H1 (cell line): ENCODE measurements at regions not wholly inside any gene's neighbourhood (a gene's known extent, or its start where the extent isn't known, plus 50 kb on each side); places are given as distances from the start of the nearest gene placed in this dataset.

Source experiments
- CTCF ChIA-PET: fragments of 300-600 bp; sonication (Branson Sonifier 250); formaldehyde crosslinking; loops from one replicate; lab custom pipeline; 2021; ENCODE audit not compliant: partially characterized antibody; lab: Charles Lee
- POLR2A ChIA-PET: fragments of 300-600 bp; sonication (Branson Sonifier 250); formaldehyde crosslinking; loops from one replicate; lab custom pipeline; 2021; ENCODE audit warnings: inconsistent platforms; ENCODE audit not compliant: partially characterized antibody; lab: Charles Lee
- DNase-seq, 2 experiments: peaks; one replicate each; pipeline versions ENCODE4 v3.0.0 to v3.0.0-alpha.2; 2010 to 2022; ENCODE audit warnings: low spot score in 2 of 2, low read depth in 1 of 2, mixed read lengths in 1 of 2
- FAIRE-seq: peaks from 2 replicates; lab custom pipeline; 2011; peaks lifted over from hg19 to GRCh38; lab: Jason Lieb, UNC
- H2AFZ ChIP-seq: 2 replicates; pipeline ENCODE4 v1.8.1; 2012; ENCODE audit warnings: low read length, inconsistent platforms
- H2AK5ac ChIP-seq: 2 replicates; pipeline ENCODE4 v1.6.1; 2013; ENCODE audit warnings: low read depth, low read length
- H2BK120ac ChIP-seq: replicated peaks from 2 replicates; pipeline ENCODE3; 2013; ENCODE audit warnings: low read depth, low read length, inconsistent platforms
- H2BK12ac ChIP-seq: 2 replicates; pipeline ENCODE4 v1.6.1; 2013; ENCODE audit warnings: low read depth, low read length
- H2BK15ac ChIP-seq: 2 replicates; pipeline ENCODE4 v1.6.1; 2013; ENCODE audit warnings: low read length
- H2BK20ac ChIP-seq: 2 replicates; pipeline ENCODE4 v1.6.1; 2013; ENCODE audit warnings: low read length
- H2BK5ac ChIP-seq: 2 replicates; pipeline ENCODE4 v1.6.1; 2013; ENCODE audit warnings: low read depth, low read length
- H3K14ac ChIP-seq: 2 replicates; pipeline ENCODE4 v1.6.1; 2013; ENCODE audit warnings: inconsistent platforms; ENCODE audit not compliant: insufficient read length
- H3K18ac ChIP-seq: 2 replicates; pipeline ENCODE4 v1.6.1; 2013; ENCODE audit warnings: low read length; ENCODE audit errors: extremely low read depth
- H3K23ac ChIP-seq: 2 replicates; pipeline ENCODE4 v1.6.1; 2013; ENCODE audit warnings: inconsistent platforms; ENCODE audit not compliant: insufficient read length
- H3K23me2 ChIP-seq: 2 replicates; pipeline ENCODE4 v1.6.1; 2013; ENCODE audit warnings: low read depth, low read length
- H3K27ac ChIP-seq: 2 replicates; pipeline ENCODE4 v1.6.1; 2011; ENCODE audit warnings: low read depth, low read length, inconsistent platforms
- H3K27me3 ChIP-seq, 4 experiments: replicated peaks in 1 of 4; 1 replicate in 1 of 4; 2 replicates in 3 of 4; pipeline versions ENCODE4 v1.6.1 to v1.8.1; 2011 to 2013; ENCODE audit warnings: low read length in 3 of 4, mild to moderate bottlenecking in 3 of 4, inconsistent platforms in 2 of 4, mixed read lengths in 2 of 4, moderate library complexity in 1 of 4; ENCODE audit not compliant: control insufficient read depth in 3 of 4, insufficient read depth in 3 of 4; ENCODE audit errors: extremely low read depth in 1 of 4
- H3K36me3 ChIP-seq, 4 experiments: 2 replicates each; pipeline versions ENCODE4 v1.6.1 to v1.8.1; 2011 to 2013; ENCODE audit warnings: mild to moderate bottlenecking in 4 of 4, low read length in 3 of 4, moderate library complexity in 2 of 4, control low read depth in 1 of 4, inconsistent platforms in 1 of 4; ENCODE audit not compliant: insufficient read depth in 4 of 4, control insufficient read depth in 2 of 4
- H3K4ac ChIP-seq: replicated peaks from 2 replicates; pipeline ENCODE3; 2013; ENCODE audit warnings: low read length, low read depth, mixed read lengths, inconsistent platforms; ENCODE audit not compliant: insufficient read length
- H3K4me1 ChIP-seq, 4 experiments: replicated peaks in 1 of 4; 1 replicate in 1 of 4; 2 replicates in 3 of 4; pipeline versions ENCODE4 v1.6.1 to v1.8.1; 2011 to 2013; ENCODE audit warnings: low read length in 3 of 4, inconsistent platforms in 2 of 4, mixed read lengths in 1 of 4; ENCODE audit not compliant: insufficient read depth in 4 of 4, control insufficient read depth in 3 of 4
- H3K4me2 ChIP-seq, 2 experiments: 2 replicates each; pipeline versions ENCODE4 v1.6.1 to v1.8.1; 2011 to 2013; ENCODE audit warnings: low read depth in 2 of 2, low read length in 2 of 2, control low read depth in 1 of 2, inconsistent platforms in 1 of 2, mild to moderate bottlenecking in 1 of 2; ENCODE audit not compliant: insufficient read depth in 1 of 2
- H3K4me3 ChIP-seq, 4 experiments: fragments of 200-600, 300-600 bp in 1 of 4; sonication (generic), shearing (Covaris generic), sonication (Bioruptor Twin) in 1 of 4; 2 replicates each; pipeline versions ENCODE4 v1.5.1 to v1.8.1; 2011 to 2016; ENCODE audit warnings: low read length in 4 of 4, low read depth in 3 of 4, control low read depth in 2 of 4, inconsistent platforms in 2 of 4, mild to moderate bottlenecking in 2 of 4, mixed read lengths in 1 of 4, moderate library complexity in 1 of 4; ENCODE audit not compliant: insufficient read depth in 2 of 4; ENCODE audit errors: extremely low read depth in 1 of 4
- H3K56ac ChIP-seq: replicated peaks from 2 replicates; pipeline ENCODE3; 2013; ENCODE audit warnings: low read depth, mild to moderate bottlenecking, mixed read lengths, low read length, inconsistent platforms; ENCODE audit not compliant: insufficient read length
- H3K79me1 ChIP-seq: 2 replicates; pipeline ENCODE4 v1.6.1; 2013; ENCODE audit warnings: low read depth, low read length, control low read depth
- H3K79me2 ChIP-seq, 2 experiments: 2 replicates each; pipeline versions ENCODE4 v1.6.1 to v1.8.1; 2012 to 2013; ENCODE audit warnings: low read length in 2 of 2, mild to moderate bottlenecking in 2 of 2, inconsistent platforms in 1 of 2; ENCODE audit not compliant: insufficient read depth in 2 of 2, control insufficient read depth in 1 of 2
- H3K9ac ChIP-seq, 4 experiments: replicated peaks in 1 of 4; 1 replicate in 1 of 4; 2 replicates in 3 of 4; pipeline versions ENCODE4 v1.6.1 to v1.8.1; 2011 to 2013; ENCODE audit warnings: low read depth in 3 of 4, low read length in 3 of 4, control low read depth in 2 of 4, mild to moderate bottlenecking in 2 of 4, moderate library complexity in 2 of 4, inconsistent platforms in 1 of 4; ENCODE audit errors: extremely low read depth in 1 of 4
- H3K9me3 ChIP-seq, 2 experiments: 2 replicates each; pipeline versions ENCODE4 v1.6.1 to v1.8.1; 2012 to 2013; ENCODE audit warnings: mild to moderate bottlenecking in 2 of 2, moderate library complexity in 2 of 2, control low read depth in 1 of 2, inconsistent platforms in 1 of 2, low read depth in 1 of 2, low read length in 1 of 2, mixed read lengths in 1 of 2; ENCODE audit not compliant: insufficient read depth in 2 of 2
- H4K20me1 ChIP-seq, 2 experiments: replicated peaks in 1 of 2; 2 replicates each; pipeline versions ENCODE3 to v1.8.1; 2011 to 2013; ENCODE audit warnings: inconsistent platforms in 2 of 2, low read length in 2 of 2, mild to moderate bottlenecking in 1 of 2; ENCODE audit not compliant: insufficient read depth in 2 of 2, control insufficient read depth in 1 of 2
- H4K5ac ChIP-seq: 2 replicates; pipeline ENCODE4 v1.6.1; 2013; ENCODE audit warnings: low read length, low read depth, mixed read lengths, inconsistent platforms; ENCODE audit not compliant: insufficient read length
- H4K8ac ChIP-seq: 2 replicates; pipeline ENCODE4 v1.8.0; 2013; ENCODE audit warnings: mild to moderate bottlenecking, moderate library complexity, low read length, inconsistent platforms; ENCODE audit not compliant: insufficient read depth; ENCODE audit errors: extremely low read depth
- H4K91ac ChIP-seq: replicated peaks from 2 replicates; pipeline ENCODE3; 2013; ENCODE audit warnings: low read length, mixed read lengths, inconsistent platforms; ENCODE audit not compliant: insufficient read length
- BACH1 ChIP-seq: IDR thresholded peaks from 2 replicates; pipeline ENCODE4 v1.6.1; 2012; ENCODE audit warnings: low read length, improper control_type of control experiment
- KDM1A ChIP-seq: fragments of 200-600, 300-600 bp; sonication (generic); IDR thresholded peaks from 2 replicates; pipeline ENCODE4 v1.7.1; 2016; ENCODE audit warnings: mild to moderate bottlenecking, low read length, borderline replicate concordance
- NANOG ChIP-seq: IDR thresholded peaks from 2 replicates; pipeline ENCODE4 v1.6.1; 2011; ENCODE audit warnings: low read length, low read depth, mild to moderate bottlenecking, inconsistent platforms; ENCODE audit not compliant: insufficient read depth, poor library complexity, severe bottlenecking
- PHF8 ChIP-seq: fragments of 200-600 bp; sonication (generic); conservative IDR thresholded peaks from 2 replicates; pipeline ENCODE4 v1.7.1; 2012; ENCODE audit warnings: low read depth, mild to moderate bottlenecking, inconsistent platforms, low read length, moderate library complexity
- RBBP5 ChIP-seq: IDR thresholded peaks from 2 replicates; pipeline ENCODE4 v1.7.1; 2012; ENCODE audit warnings: low read depth, mild to moderate bottlenecking, inconsistent platforms, low read length, moderate library complexity, borderline replicate concordance
- SIX5 ChIP-seq: IDR thresholded peaks from 2 replicates; pipeline ENCODE4 v1.6.1; 2011; ENCODE audit warnings: mild to moderate bottlenecking, low read depth, low read length
- SUZ12 ChIP-seq: fragments of 200-600 bp; sonication (generic); IDR thresholded peaks from 2 replicates; pipeline ENCODE4 v1.6.1; 2012; ENCODE audit warnings: mild to moderate bottlenecking, inconsistent platforms, low read length, moderate library complexity, mixed read lengths
- TCF12 ChIP-seq: IDR thresholded peaks from 2 replicates; pipeline ENCODE4 v1.6.1; 2011; ENCODE audit warnings: low read depth, mild to moderate bottlenecking, low read length
- WGBS, 2 experiments: shearing (Covaris generic) in 1 of 2; methylation state at CpG; one replicate each; pipeline versions ENCODE4 v1.1.6 to v1.1.7; 2013 to 2015; ENCODE audit warnings: low lambda C conversion rate in 2 of 2, mixed read lengths in 2 of 2, inconsistent platforms in 1 of 2, low coverage in 1 of 2, missing lambda C conversion rate in 1 of 2; ENCODE audit not compliant: insufficient replicate concordance in 2 of 2, insufficient coverage in 1 of 2, insufficient read length in 1 of 2; ENCODE audit errors: extremely low coverage in 1 of 2, missing lambda C conversion rate in 1 of 2; 5-methylcytosine and 5-hydroxymethylcytosine counted together
- TF ChIP-seq, protein P1 (sequence below): IDR thresholded peaks from 2 replicates; pipeline ENCODE4 v1.6.1; 2012; ENCODE audit warnings: low read length, inconsistent platforms
- TF ChIP-seq, protein P2 (sequence below): IDR thresholded peaks from 2 replicates; pipeline ENCODE4 v1.6.1; 2012; ENCODE audit warnings: inconsistent platforms
- TF ChIP-seq, protein P3 (sequence below): IDR thresholded peaks from 2 replicates; pipeline ENCODE4 v1.6.1; 2011; ENCODE audit warnings: low read length, improper control_type of control experiment

DNA sequence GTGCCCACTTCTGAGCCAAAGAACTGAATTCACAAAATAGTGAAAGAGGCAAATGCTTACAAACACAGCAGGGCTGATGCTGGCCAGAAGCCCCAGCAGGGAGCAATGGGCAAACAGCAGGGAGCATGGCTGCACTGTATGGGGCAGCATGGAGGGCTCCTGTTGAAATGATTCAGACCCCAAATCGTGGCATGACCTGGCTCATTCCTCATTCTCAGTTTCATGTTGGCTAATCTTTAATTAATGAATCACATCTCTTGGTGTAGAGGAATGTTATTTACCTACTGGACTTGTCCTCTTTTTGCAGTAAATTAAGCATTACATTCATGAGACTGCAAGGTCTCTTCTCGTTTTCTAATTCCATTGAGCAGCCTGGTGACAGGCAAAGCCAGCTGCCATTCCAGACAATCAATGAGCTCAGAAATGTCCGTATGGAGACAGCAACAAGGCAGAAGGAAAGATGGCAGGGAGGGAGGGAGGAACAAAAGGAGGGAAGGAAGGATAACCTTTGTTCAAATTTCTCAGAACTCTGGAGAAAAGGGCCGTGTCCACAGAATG lies 84.9 kb upstream of the ST8SIA3 start:
- ChIA-PET POLR2A (no interaction called here), CTCF (no interaction called here)
- no peak overlapping the region for H2BK15ac ChIP-seq
- TF ChIP-seq PHF8 (no peak), TCF12 (no peak), RBBP5 (no peak), SIX5 (no peak), SUZ12 (no peak), KDM1A (no peak), BACH1 (no peak), NANOG (no peak)
- TF ChIP-seq, protein P1, sequence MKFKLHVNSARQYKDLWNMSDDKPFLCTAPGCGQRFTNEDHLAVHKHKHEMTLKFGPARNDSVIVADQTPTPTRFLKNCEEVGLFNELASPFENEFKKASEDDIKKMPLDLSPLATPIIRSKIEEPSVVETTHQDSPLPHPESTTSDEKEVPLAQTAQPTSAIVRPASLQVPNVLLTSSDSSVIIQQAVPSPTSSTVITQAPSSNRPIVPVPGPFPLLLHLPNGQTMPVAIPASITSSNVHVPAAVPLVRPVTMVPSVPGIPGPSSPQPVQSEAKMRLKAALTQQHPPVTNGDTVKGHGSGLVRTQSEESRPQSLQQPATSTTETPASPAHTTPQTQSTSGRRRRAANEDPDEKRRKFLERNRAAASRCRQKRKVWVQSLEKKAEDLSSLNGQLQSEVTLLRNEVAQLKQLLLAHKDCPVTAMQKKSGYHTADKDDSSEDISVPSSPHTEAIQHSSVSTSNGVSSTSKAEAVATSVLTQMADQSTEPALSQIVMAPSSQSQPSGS, result no peak
- TF ChIP-seq, protein P2, sequence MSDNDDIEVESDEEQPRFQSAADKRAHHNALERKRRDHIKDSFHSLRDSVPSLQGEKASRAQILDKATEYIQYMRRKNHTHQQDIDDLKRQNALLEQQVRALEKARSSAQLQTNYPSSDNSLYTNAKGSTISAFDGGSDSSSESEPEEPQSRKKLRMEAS, result no peak
- TF ChIP-seq, protein P3, sequence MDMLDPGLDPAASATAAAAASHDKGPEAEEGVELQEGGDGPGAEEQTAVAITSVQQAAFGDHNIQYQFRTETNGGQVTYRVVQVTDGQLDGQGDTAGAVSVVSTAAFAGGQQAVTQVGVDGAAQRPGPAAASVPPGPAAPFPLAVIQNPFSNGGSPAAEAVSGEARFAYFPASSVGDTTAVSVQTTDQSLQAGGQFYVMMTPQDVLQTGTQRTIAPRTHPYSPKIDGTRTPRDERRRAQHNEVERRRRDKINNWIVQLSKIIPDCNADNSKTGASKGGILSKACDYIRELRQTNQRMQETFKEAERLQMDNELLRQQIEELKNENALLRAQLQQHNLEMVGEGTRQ, result no peak

More for the DNA sequence above, 84.9 kb upstream of the ST8SIA3 start:
- Histone ChIP-seq H3K23ac (no peak overlapping the region), H3K4ac (no peak overlapping the region), H2AK5ac (no peak overlapping the region), H4K20me1 (no peaks in the 10 kb centered on the region), H3K27me3 (no peaks in the 10 kb centered on the region), H3K4me2 (no peak overlapping the region), H2BK5ac (no peak overlapping the region), H3K4me1 (peaks cover 0 to 4% (median 0%) of the 10 kb centered on the region in 4 experiments; a peak in 2 of 7 replicates), H3K18ac (no peak overlapping the region; the same call in 1 of the 2 replicates), H3K56ac (no peak overlapping the region), H3K9ac (no peak overlapping the region), H4K8ac (no peak overlapping the region), H2BK120ac (no peak overlapping the region), H3K36me3 (no peaks in the 10 kb centered on the region; a peak in 1 of 8 replicates), H2AFZ (no peak overlapping the region), H3K79me1 (no peaks in the 10 kb centered on the region), H4K5ac (no peak overlapping the region), H3K4me3 (no peak overlapping the region), H3K14ac (no peak overlapping the region), H3K23me2 (no peaks in the 10 kb centered on the region), H4K91ac (no peak overlapping the region), H2BK12ac (no peak overlapping the region), H2BK20ac (no peak overlapping the region), H3K79me2 (no peaks in the 10 kb centered on the region), H3K27ac (no peak overlapping the region), H3K9me3 (no peaks in the 10 kb centered on the region)
- DNase-seq, result no peak
- 75% methylated on average over 4 of the region's 4 CpGs; no CpG with 5 or more reads in 1 of the 2 experiments for WGBS, 2 experiments
- FAIRE-seq, result no peak
